ENCODE measurements at regions not wholly inside any gene's neighbourhood (a gene's known extent, or its start where the extent isn't known, plus 50 kb on each side); places are given as distances from the start of the nearest gene placed in this dataset.
A peak's percentile ranks its signal among the peaks of the same experiment; 100 is the strongest.
"Not testable (repeated sequence)": the region's sequence is repeated elsewhere in the genome, so short reads cannot be mapped to it uniquely, and the experiment has no call there.

DNA sequence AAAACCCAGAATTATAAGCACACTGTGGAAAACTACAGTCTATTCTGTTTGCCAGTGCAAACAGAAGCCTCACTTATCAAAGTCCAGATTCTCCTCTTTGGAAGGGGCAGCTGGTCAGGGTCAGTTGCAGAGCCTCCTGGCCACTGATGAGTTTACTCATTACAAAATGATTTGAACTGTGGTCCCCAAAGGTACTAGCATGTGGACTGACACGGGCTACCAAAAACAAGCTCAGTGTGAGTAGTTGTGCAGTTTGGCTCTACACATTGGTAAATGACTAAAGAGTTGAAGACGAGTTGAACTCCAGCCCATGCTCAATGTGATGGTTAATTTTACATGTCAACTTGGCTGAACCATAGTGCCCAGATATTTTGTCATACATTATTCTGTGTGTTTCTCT is 221.5 kb downstream of the ZIC4 start:
- in situ Hi-C loops (cut with MboI; ENCODE audit: low pct_unique_long_range_greater_than_20kb, low sequenced_read_pairs), result no loop called here
- no peak for DNase-seq

DNA sequence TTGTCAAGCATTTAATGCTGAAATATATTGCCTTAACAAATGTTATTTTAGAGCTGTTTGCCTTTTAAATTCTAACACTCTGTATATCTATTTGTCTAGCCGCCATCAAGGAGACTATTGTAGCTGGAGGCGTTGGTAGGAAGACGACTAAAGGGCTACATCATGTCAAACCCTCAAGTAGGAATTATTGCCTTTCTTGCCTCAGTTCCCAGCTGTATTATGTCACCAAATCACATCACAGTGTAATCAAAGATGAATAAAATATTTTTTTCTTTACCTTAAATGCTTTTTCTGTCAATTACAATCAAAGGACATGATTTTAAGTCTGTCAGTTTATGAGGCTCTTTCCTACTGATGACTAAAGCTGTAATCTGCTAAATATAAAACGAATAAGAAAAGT is 233.1 kb downstream of the ZIC4 start:
- no peak for DNase-seq
- in situ Hi-C loops (cut with MboI; ENCODE audit: low pct_unique_long_range_greater_than_20kb, low sequenced_read_pairs), result no loop called here

DNA sequence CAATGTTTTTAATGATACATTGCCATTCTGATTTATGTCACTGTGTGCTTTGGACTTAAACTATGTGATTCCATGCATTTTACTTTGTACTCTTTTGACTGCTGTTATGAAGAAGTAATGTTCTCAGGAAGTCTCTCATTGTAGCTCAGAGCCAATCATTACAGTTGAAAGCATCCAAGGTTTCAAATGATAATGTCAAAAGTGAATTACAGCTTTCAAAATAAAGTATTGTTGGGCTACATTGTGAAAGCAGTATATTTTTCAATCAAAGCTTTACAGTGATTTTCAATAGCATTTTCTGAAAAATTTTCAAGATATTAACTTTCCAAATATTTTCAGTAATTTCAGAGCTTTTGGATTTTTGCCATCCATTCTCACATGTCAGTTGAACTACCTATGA is 243.6 kb downstream of the ZIC4 start:
- no peak for DNase-seq
- in situ Hi-C loops (cut with MboI; ENCODE audit: low pct_unique_long_range_greater_than_20kb, low sequenced_read_pairs), result no loop called here

DNA sequence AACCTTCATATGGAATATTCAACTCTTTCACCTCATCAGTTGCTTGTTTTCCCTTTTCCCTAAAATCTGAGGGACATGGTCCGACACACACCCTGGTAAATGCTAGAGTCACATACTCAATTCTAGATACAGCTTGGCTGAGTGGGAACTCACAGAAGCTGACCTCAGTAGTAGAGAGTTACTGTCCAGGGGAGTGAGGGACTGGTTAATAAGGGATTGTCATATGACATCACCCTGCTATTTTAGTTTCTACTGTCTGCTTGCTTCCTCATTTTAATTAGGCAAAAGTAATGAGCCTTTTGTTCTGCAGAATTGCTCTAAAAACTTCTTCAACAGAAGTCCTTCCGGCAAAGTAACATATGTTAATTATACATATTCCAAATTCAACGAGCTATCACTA is 244.5 kb downstream of the ZIC4 start:
- in situ Hi-C loops (cut with MboI; ENCODE audit: low pct_unique_long_range_greater_than_20kb, low sequenced_read_pairs), result no loop called here
- DNase-seq, result no peak

DNA sequence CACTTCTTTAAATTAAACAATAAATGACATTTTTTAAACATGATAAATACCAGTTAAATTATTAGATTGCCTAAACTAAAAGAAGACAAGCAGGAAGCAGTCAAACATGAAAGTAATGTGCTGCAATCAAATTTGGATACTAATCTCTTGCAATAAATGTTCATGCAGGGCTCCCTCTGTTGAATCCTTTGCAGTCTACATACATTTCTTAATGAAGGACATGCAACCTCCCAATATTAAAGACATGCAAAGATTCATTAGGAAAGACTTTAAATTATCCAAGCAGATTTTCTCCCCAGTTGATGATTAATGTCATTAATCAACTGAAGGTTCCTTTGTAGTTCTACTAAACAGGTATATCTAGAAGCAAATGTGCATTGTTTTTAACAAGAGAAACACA is 245.4 kb downstream of the ZIC4 start:
- DNase-seq, result no peak
- in situ Hi-C loops (cut with MboI; ENCODE audit: low pct_unique_long_range_greater_than_20kb, low sequenced_read_pairs), result no loop called here

DNA sequence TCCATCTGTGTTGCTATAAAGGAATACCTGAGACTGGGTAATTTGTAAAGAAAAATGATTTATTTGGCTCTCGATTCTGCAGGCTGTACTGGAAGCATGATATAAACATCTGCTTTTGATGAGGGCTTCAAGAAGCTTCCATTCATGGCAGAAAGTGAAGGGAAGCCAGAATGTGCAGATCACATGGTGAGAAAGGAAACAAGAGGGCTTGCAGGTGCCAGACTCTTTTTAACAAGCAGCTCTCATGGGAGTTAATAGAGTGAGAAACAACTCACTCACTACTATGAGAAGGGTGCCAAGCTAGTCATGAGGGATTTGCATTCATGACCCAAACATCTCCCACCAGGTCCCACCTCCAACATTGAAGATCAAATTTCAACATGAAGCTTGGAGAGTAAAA is 247.2 kb downstream of the ZIC4 start:
- no peak for DNase-seq
- in situ Hi-C loops (cut with MboI; ENCODE audit: low pct_unique_long_range_greater_than_20kb, low sequenced_read_pairs), result no loop called here

DNA sequence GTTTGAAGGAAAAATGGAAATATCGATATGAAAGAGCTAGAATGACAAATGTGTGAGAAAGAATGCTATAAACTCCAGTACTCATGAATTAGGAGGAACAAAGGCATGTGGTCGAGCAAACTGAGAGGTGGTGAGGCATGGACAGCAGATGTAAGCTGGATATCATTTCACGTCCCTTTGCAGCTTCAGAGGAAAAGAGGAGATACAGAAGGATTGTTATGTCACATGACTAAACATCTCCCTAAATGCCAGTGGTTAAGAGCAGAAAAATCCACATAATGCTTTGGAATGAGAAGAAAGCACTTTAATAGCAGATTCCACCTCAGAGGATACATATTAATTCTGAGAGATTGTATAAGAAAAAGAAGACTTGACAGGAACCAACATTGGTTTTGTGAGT is 248.7 kb downstream of the ZIC4 start:
- no peak for DNase-seq

DNA sequence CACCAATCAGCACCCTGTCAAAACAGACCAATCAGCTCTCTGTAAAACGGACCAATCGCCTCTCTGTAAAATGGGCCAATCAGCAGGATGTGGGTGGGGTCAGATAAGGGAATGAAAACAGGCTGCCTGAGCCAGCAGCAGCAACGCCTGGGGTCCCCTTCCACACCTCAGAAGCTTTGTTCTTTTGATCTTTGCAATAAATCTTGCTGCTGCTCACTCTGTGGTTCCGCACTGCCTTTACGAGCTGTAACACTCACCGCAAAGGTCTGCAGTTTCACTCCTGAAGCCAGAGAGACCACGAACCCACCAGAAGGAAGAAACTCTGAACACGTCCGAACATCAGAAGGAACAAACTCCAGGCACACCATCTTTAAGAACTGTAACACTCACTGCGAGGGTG is 251.4 kb downstream of the ZIC4 start:
- in situ Hi-C loops (cut with MboI; ENCODE audit: low pct_unique_long_range_greater_than_20kb, low sequenced_read_pairs); DNase-seq: not testable (repeated sequence)

More for the DNA sequence above, 248.7 kb downstream of the ZIC4 start:
- in situ Hi-C loops (cut with MboI; ENCODE audit: low pct_unique_long_range_greater_than_20kb, low sequenced_read_pairs), result no loop called here

DNA sequence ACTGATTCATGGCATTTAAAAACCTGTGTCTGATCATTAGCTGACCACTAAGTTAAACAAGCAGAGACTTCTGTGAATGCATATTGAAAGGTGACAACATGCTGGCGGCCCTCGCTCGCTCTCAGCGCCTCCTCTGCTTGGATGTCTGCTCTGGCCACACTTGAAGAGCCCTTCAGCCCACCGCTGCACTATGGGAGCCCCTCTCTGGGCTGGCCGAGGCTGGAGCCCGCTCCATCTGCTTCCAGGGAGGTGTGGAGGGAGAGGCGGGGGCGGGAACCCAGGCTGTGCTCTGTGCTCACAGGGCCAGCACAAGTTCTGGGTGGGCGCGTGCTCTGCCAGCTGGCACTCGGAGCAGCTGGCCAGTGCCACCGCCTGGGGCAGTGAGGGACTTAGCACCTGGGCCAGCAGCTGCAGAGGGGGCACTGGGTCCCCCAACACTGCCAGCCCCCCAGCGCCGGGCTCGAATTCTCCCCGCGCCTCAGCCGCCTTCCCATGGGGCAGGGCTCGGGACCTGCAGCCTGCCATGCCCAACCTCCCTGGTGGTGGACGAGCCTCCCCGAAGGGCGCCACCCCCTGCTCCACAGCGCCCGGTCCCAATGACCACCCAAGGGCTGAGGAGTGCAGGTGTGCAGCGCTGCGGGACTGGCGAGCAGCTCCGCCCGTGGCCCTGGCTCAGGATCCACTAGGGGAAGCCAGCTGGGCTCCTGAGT is 252.4 kb downstream of the ZIC4 start:
- in situ Hi-C loops (cut with MboI; ENCODE audit: low pct_unique_long_range_greater_than_20kb, low sequenced_read_pairs), result no loop called here

DNA sequence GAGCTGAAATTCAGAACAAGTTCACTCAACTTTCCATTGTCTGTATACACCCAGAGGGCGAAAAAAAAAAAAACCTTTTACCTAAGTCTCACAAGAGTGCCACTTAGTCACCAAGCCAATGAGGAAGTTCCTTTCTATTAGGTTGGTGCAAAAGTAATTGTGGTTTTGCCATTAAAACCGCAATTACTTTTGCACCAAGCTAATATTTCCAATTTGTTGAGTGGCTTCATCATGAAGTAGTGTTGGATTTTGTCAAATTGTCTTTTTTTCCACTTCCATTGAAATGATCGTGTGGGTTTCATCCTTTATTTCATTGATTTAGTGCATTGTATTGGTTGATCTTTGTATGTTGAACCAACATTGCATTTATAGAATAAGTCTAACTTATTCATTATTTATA is 253.9 kb downstream of the ZIC4 start:
- in situ Hi-C loops (cut with MboI; ENCODE audit: low pct_unique_long_range_greater_than_20kb, low sequenced_read_pairs), result no loop called here
- no peak for DNase-seq

More for the DNA sequence above, 252.4 kb downstream of the ZIC4 start:
- DNase-seq, result no peak

DNA sequence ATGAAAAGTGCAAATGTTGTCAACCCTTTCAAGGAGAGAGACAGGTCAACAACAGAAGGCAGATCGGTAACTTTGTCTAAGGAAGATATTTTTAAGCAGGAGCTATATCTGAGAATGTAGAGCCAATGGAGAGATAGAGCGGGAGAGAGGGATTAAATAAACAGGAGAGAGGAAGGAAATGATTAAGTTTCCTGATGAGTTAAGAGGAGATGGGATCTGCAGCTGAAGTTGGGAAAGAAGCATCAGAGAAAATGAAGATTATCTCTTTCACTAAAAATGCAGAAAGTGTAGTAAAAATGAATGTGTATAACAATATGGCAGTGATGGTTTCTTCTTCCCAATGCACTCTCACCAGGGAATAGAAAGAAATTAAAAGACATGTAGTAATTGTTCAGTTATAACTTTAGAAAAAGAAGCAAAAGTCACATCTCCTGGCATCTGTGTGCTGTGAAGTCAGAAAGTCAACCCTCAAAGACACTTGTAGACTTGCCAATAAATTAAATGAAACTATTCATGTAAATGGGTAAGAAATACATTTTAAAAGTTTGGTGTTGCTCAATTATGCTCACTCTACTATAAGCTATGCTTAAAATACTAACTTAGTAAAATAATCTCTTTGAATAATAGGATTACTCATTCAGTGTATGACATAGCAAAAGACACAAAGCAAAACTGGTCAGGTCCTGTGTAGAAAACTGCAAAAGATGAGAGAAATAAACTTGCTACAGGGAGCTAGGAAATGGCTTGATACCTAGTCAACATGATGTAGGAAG is 264.6 kb downstream of the ZIC4 start:
- DNase-seq, result no peak
- in situ Hi-C loops (cut with MboI; ENCODE audit: low pct_unique_long_range_greater_than_20kb, low sequenced_read_pairs), result no loop called here

DNA sequence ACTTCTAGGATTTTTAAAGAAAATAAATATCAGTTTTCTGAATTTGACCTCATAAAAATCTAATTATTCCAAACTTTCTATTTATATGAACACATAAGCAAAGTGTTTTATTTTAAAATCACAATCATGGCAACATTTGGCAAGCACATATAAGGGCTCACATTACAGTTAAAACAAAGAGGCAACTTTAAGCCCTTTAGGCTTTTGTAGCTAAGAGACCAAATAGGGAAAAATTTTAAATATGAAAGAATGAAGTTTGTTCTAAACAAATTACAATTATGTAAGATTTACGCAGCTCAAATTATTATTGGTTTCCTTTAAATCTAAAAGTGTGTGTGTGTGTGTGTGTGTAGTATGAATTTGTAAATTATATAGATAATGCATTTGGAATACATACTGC is 267.0 kb downstream of the ZIC4 start:
- in situ Hi-C loops (cut with MboI; ENCODE audit: low pct_unique_long_range_greater_than_20kb, low sequenced_read_pairs), result no loop called here
- DNase-seq, result no peak

DNA sequence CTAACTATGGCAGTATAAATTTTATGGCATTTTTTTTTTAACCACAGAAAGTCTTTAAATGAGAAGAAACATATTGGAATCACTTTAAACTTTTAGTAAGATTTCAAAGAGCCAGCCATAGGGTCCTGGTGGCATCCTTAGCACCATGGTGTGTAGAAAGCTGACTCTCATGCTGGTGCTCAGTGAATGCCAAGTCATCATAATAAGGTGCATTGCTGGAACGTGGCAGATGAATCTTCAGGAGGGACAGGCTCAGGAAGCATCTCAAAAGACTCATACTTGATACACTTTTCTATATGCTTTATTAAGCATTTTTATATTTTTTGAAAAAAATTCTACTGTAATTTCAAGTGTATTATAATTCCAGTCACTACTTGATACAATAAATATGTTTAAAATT is 274.2 kb downstream of the ZIC4 start:
- in situ Hi-C loops (cut with MboI; ENCODE audit: low pct_unique_long_range_greater_than_20kb, low sequenced_read_pairs), result no loop called here
- DNase-seq, result no peak

DNA sequence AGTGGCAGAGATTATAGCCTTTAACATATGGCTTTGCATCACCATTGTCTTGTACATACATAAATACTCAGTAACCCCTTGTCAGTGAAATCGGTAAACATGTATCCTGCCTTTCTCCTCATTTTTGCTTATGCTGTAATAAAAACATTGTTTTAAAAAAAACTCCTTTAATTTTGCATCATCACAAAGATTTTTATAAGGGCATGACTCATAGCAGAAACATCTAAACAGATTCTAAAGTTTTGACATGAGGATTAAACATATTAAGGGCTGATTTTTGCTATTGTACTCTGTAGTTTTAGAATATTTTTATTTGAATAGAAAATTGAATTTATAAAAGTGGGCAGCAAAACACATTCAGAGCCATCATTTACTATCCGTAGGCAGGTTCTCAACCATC is 275.9 kb downstream of the ZIC4 start:
- no peak for DNase-seq
- in situ Hi-C loops (cut with MboI; ENCODE audit: low pct_unique_long_range_greater_than_20kb, low sequenced_read_pairs), result no loop called here

DNA sequence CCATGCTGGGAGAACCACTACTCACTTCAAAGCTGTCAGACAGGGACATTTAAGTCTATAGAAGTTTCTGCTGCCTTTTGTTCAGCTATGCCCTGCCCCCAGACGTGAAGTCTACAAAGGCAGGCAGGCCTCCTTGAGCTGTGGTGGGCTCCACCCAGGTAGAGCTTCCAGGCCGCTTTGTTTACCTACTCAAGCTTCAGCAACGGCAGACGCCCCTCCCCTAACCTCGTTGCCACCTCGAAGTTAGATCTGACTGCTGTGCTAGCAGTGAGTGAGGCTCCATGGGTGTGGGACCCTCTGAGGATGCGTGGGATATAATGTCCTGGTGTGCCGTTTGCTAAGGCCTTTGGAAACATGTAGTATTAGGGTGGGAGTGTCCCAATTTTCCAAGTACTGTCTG is 276.7 kb downstream of the ZIC4 start:
- DNase-seq, result no peak
- in situ Hi-C loops (cut with MboI; ENCODE audit: low pct_unique_long_range_greater_than_20kb, low sequenced_read_pairs), result no loop called here

DNA sequence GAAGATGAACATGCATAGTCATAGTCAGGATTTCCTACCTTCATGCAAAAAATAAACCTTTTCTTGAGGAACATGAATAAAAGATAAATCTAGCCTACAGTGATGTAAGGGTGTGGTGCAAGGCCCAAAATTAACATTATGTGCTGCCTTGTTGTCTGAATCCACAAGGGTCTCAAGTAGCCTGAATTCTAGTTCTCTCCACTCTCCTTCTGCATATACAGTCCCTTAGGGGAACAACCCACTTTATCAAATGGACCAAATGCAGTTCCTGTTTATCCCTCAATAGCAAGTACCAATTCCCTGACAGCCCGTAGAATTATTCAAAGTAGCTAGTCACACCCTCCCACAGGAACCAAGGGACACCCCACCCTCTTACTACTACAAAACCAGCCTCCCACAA is 284.0 kb downstream of the ZIC4 start:
- in situ Hi-C loops (cut with MboI; ENCODE audit: low pct_unique_long_range_greater_than_20kb, low sequenced_read_pairs), result no loop called here
- DNase-seq, result no peak

DNA sequence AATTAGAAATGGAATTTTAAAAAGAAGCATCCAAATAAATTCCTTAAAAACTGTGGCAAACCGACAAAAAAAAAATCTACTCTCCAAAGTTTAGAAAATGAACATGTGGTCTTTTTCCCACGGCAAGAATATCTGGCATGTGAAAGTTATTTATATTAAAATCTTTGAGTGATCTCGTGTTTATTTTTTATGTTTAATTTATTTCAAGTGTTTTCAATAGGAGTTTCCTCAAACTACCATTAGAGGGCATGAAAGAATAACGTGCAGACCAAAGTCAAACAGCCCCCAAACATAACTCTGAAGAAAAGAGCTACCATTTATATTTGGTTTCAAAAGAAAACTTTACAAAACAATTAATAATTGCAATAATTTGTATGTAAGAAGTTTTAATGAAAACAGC is 286.4 kb downstream of the ZIC4 start:
- in situ Hi-C loops (cut with MboI; ENCODE audit: low pct_unique_long_range_greater_than_20kb, low sequenced_read_pairs), result no loop called here
- DNase-seq, result peak; percentile 9

DNA sequence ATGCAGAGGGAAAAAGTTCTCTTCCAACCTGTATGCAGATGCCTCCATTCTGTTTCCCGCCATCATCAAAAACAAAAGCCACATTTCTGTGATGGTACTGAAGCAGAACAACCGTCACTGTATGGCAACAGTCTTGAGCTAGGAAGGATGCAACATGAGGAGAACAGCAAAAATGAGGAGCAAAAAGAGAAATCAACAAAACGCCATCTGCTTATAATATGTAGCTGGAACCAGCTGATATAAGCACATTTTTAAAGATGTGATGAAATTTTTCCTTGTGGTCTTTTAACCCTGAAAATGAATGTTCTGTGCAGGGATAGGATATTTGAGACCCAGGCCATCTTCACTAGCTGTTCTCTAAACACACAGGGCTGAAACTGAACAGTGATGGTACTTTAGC is 287.0 kb downstream of the ZIC4 start:
- in situ Hi-C loops (cut with MboI; ENCODE audit: low pct_unique_long_range_greater_than_20kb, low sequenced_read_pairs), result no loop called here

DNA sequence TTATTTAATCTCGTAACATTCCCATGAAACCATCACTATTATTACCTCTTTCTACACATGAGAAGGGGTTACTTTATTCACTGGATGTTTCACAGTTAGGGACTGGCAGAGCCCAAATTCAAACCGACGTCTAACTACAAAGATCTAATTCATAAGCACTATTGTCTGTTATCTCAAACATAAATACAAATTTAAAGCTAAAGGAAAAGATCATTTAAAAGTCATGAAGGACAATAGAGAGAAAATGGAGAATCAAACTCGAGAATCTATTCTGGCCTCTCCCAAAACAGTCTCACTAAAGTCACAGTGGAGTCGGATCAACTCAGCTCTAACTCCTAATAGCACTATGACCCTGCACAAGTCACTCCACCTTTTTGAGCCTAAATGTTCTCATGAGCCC is 287.7 kb downstream of the ZIC4 start:
- in situ Hi-C loops (cut with MboI; ENCODE audit: low pct_unique_long_range_greater_than_20kb, low sequenced_read_pairs), result no loop called here

More for the DNA sequence above, 287.0 kb downstream of the ZIC4 start:
- DNase-seq, result no peak

DNA sequence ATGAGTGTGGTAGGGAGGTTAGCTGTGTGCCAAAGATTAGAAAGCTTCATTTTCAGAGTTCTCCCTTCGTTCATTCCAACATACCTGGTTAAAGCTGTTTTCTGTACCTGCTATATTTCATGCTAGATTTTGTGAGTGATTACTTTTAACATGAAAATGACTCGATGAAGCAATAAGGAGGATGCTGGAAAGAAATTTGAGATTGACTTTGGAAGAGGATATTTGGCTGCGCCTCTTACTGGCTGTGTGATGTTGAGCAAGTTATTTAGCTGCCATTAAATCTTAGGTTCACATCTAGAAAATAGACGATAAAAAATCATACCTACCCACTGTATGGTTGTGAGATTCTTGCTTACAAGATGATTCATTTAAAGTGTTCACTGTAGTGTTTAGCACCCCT is 288.7 kb downstream of the ZIC4 start:
- in situ Hi-C loops (cut with MboI; ENCODE audit: low pct_unique_long_range_greater_than_20kb, low sequenced_read_pairs), result no loop called here
- DNase-seq, result no peak

More for the DNA sequence above, 287.7 kb downstream of the ZIC4 start:
- DNase-seq, result no peak

All from KBM-7 (cell line).